T-helper 1 cell treated with Interleukin-12 subunit alpha and Interleukin-12 subunit beta and Interleukin-4 antibody, amounts not matched to agents 30 ng/mL and 1 ng/mL, for 36 hours (primary cell): ENCODE measurements at regions not wholly inside any gene's neighbourhood (a gene's known extent, or its start where the extent isn't known, plus 50 kb on each side); places are given as distances from the start of the nearest gene placed in this dataset.

Source experiments
- intact Hi-C: fragments of 100-400 bp; cut with micrococcal nuclease; formaldehyde crosslinking; loops from one replicate; pipeline ENCODE4 v1.15.1; 2024

- intact Hi-C loops = no loop called here
These were observed 131.7 kb downstream of the ACTL7B start for GRCh38 chr9:108724122-108724521.

GRCh38 chr9:108722396-108722795, 133.4 kb downstream of the ACTL7B start:
- intact Hi-C loops = no loop called here

DNA sequence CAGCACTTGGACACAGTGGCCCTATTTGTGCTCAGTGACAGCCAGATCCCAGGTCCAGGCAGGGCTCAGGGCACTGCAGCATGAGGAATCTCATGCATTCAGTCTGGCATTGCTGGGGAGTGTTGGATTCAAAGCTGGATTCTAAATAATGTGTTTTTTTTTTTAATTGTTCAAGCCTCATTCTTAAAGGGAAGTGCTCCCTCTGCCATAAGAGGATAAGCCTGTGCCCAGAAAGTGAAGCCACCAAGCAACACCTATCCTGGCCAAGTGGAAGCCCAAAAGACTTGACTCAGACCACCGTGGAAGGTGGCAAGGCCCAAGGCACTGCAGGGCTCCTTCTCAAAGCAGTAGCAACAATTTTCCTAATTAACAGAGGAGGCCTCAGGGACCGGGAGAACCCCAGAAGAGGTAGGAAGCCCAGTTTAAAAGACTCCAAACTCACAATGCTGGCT, 135.6 kb downstream of the ACTL7B start:
- intact Hi-C loops = no loop called here

DNA sequence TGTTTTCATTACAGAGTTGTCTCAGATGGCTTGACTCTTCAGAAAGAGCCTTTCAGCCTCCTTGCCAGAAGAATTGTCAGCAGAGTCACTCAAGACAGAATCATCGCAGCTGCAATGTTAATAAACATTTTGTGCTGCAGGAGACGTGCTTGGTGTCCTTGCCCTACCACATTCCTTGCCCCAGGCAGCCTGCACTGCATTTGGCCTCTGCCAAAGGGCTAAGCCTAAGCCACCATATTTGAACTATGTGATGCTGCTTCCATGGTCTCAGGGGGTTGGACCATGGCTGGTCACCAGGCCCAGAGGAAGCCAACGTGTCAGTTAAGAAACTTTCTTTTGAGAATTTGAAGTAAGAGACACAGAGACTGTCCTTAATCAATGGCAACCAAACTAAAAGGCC, 145.4 kb downstream of the ACTL7B start:
- intact Hi-C loops = no loop called here

DNA sequence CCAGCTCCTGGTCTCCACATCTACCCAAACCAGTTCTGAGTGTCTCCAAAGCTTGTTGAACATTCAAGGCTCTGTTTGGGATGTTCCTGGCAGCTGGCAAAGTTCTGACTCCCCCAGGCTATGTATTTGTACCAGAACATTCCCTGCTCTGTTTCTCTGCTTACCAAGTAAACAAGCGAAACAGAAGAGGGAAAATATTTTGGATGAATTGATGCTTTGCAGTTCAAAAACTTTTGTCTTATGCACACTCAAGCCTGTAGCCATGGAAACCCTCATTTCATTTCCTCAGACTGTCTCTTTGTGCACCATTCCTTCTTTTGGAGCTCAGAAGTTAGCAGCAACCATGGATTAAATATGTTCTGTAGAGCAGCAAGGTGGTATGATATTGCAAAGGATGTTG, 145.8 kb downstream of the ACTL7B start:
- intact Hi-C loops = no loop called here

DNA sequence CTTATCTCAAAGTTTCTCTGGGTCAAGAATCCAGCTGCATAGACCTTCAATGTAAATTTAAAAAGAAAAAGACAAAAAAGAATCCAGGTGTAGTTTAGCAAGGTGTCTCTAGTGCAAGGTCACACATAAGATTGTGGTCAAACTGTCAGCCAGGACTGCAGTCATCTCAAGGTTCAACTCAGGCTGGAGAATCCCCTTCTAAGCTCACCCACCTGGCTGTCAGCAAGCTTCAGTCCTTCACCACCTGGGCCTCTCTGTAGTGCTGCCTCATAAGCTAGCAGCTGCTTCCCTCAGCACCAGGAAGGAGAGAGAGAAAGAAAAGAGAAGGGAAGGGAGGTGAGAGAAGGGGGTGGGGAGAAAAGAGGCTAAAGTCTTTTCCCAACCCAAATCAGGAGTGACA, 146.7 kb downstream of the ACTL7B start:
- intact Hi-C loops = no loop called here

DNA sequence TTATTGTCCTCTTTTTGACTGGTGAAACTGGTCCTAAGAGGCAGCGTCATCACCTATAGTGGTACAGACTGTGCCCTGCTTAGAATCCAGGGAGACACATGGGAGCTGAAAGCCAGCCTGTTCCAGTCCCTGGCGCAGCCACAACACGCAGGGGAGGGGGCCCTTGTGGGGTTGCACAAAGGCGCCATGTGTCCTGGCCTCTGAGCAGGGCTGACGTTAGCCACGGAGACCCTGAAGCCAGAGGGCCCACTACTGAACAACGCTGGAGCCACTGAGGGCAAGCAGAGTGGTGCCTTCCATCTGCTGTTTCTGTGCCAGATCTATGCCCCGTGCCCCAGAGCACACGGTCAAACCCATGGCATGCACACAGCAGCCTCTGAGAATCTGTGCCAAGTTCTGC, 147.3 kb downstream of the ACTL7B start:
- intact Hi-C loops = no loop called here

DNA sequence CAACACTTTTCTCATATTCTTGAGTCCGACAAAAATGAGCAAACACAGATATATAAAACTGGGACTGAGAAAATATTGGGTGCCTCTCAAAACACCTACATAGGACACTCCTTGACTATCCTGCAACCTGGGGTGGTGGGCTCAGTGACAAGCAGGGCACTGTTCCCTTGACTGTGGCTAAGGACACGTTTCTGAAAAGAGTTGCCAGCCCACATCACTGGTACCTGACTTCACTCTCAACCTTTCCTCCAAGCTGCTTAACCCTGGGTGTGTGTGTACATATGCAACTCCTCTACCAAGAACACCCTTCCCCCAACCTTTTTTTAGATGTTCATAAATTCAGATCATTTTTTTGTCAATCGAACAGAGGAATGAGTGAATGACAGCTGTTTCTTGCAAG, 148.7 kb downstream of the ACTL7B start:
- intact Hi-C loops = no loop called here

- intact Hi-C loops = no loop called here
These were observed 151.5 kb downstream of the ACTL7B start for GRCh38 chr9:108704156-108704852.

DNA sequence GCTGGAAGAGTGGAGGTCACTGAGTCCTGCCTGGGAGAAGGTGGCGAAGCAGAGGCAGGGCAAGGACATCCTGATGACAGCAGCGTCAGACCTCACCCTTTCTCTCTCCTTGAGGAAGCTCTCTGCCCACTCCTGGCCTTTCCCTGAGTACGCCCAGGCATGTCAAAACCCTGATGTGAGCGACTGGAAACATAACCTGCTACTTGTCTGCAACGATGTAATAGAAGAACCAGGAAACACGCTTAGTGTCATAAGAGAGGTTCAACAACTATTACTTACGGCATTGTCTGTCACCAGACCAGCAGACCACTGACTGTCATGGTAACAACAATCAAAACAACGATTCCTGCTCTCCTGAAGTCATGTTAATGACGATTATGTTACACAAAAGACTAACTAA, 152.4 kb downstream of the ACTL7B start:
- intact Hi-C loops = no loop called here

DNA sequence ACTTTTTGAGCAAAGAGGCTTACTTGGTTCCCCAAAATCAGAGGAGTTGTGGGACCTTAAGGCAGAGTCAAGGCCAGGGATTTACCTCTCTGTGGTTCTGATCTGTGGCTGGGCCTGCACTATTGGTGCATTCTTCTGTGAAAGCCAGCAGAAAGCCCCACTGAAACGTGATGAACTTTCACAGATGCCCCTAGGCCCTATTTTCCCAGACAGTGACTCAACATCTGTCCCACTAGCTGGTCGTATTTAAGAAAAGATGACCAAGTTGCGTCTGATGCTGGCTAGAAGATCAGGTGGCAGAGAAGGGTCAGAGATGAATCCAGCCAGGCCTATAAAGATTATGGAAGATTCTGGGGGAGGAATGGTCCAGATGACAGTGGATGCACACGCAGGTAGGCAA, 153.1 kb downstream of the ACTL7B start:
- intact Hi-C loops = no loop called here

- intact Hi-C loops = no loop called here
These were observed 157.0 kb downstream of the ACTL7B start for GRCh38 chr9:108698801-108699200.

- intact Hi-C loops = no loop called here
These were observed 157.6 kb downstream of the ACTL7B start for GRCh38 chr9:108698231-108698630.

DNA sequence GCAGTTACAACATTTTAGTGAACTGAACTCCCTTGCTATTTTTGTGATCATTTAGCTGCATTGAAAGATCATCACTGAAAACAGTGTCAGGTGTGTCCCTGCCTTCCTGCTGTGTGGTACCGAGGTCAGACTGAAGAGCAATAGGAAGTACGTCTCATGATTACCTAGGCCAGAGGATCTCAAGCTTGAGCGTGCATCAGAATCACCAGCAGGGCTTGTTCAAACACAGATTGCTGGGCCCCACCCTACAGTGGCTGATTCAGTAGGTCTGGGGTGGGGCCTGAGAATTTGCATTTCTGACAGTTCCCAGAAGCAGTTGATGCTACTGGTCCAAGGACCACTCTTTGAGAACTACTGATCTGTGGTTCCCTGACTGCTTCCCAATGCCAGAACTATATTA, 159.6 kb downstream of the ACTL7B start:
- intact Hi-C loops = no loop called here

GRCh38 chr9:108694170-108694569, 161.6 kb downstream of the ACTL7B start:
- intact Hi-C loops = no loop called here

DNA sequence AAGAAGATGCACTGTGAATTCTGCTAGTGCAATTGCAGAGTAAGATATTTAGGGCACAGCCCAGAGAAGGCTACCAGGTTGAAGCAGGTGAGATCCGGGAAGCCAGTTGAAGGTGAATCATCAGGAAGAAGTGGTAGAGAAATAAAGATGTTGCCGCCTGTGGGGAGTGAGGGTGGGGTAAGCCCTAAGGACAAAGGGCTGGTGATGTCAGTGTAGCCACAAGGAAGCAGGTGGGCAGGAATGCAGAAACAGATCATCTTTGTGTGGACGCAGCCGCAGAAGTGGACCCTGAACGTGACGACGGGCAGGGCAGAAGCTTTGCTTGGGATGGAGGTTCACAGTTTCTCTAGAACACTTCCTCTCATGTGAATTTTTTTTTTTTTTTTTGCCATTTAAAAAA, 164.2 kb downstream of the ACTL7B start:
- intact Hi-C loops = no loop called here

DNA sequence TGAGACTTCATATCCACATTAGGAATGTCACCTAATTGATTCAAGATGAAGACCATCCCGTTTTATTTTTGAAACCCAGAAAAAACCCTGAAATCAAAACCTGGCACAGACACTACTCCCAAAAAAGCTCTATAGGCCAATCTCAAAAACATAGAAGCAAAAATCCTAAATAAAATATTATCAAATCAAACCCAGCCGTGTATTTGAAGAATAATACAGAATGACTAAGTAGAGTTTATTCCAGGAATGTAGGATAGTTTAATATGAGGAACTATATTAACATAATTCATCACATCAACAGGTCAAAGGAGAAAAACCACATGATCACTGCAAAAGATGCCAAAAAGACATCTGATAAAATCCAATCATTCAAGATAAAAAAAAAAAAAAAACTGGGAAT, 167.1 kb downstream of the ACTL7B start:
- intact Hi-C loops = no loop called here

DNA sequence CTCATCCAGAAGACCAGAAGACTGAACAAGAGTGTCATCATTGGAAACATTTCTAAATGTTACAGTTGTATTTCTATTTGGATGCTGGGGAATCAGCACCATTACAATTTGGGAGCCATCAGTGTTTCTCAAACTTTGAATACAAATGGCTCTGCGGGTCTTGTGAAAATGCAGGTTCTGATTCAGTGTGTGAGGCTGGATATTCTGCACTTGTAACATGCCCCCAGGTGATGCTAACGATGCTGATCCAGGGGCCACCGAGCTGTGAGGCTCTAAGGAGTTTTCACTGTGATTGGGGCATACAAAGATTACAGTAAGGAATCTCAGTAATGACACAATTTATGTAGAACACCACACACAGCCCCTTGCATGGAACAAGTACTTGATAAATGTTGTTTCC, 167.7 kb downstream of the ACTL7B start:
- intact Hi-C loops = no loop called here

DNA sequence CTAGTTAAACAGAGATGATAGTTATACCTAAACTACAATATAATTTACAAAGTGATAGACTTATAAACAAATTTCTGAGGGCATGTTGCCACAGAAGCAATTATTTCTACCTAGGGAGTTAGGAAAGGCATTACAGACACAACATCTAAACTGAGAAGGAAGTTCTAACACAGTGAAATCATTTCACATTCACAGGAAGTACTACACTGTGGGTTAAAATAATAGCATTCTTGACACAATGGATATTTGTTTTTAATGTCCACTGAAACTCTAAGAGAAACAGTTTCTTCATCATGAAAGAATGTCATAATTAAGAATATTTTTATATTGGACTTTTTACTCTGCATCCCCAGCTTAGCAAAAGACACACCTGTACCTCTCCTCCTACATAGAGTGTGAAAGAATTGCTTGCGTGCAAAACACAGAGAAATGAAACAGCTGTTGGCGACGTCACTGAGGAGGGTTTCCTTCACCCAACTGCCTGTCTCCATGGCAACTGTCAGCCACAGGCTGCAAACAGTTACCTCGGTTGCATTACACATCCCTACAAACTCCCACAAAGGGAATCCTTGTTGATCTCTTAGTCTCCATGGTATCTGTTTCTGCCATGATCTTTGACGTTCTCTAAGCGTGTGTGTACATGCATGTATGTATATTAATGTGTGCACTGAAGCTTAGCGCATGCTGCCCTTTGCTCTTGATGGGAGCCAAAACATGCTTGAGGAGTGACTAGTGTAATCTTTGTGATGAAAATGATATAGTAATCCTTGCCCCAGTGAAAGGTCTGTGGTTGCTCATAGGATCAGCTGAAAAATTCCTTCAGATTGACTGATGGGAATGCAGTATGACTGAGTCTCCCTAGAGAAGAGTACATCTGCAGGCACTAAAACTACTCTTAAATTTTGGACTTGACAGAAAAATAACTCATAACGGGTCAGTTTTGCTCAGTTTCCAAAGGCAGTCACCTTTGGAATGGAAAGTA, 168.5 kb downstream of the ACTL7B start:
- intact Hi-C loops = no loop called here

- intact Hi-C loops = no loop called here
These were observed 171.3 kb downstream of the ACTL7B start for GRCh38 chr9:108684288-108685025.

- intact Hi-C loops = no loop called here
These were observed 172.5 kb downstream of the ACTL7B start for GRCh38 chr9:108683245-108683644.
